ENCODE measurements at regions not wholly inside any gene's neighbourhood (a gene's known extent, or its start where the extent isn't known, plus 50 kb on each side); places are given as distances from the start of the nearest gene placed in this dataset.

- H3K36me3 ChIP-seq (replicated peaks; ENCODE audit: low read depth, low read length) = no peaks in the 10 kb centered on the region
- no peaks in the 10 kb centered on the region for H3K4me1 ChIP-seq (ENCODE audit: low read length)
- no peak for TF ChIP-seq EZH2phosphoT487 (IDR thresholded peaks at IDR 0.05; ENCODE audit: low read depth)
- TF ChIP-seq, protein P1, sequence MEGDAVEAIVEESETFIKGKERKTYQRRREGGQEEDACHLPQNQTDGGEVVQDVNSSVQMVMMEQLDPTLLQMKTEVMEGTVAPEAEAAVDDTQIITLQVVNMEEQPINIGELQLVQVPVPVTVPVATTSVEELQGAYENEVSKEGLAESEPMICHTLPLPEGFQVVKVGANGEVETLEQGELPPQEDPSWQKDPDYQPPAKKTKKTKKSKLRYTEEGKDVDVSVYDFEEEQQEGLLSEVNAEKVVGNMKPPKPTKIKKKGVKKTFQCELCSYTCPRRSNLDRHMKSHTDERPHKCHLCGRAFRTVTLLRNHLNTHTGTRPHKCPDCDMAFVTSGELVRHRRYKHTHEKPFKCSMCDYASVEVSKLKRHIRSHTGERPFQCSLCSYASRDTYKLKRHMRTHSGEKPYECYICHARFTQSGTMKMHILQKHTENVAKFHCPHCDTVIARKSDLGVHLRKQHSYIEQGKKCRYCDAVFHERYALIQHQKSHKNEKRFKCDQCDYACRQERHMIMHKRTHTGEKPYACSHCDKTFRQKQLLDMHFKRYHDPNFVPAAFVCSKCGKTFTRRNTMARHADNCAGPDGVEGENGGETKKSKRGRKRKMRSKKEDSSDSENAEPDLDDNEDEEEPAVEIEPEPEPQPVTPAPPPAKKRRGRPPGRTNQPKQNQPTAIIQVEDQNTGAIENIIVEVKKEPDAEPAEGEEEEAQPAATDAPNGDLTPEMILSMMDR (IDR thresholded peaks at IDR 0.05; ENCODE audit: low read depth, low read length) = no peak
- no peaks in the 10 kb centered on the region for H4K20me1 ChIP-seq (ENCODE audit: insufficient read depth, low read length)
- H3K4me2 ChIP-seq (ENCODE audit: low read length) = no peak overlapping the region
- H3K79me2 ChIP-seq (ENCODE audit: low read length) = no peaks in the 10 kb centered on the region
- H2AFZ ChIP-seq (ENCODE audit: low read depth, low read length) = peak overlapping the region; percentile 25; the same call in 1 of the 2 replicates
- no peaks in the 10 kb centered on the region for H3K9me3 ChIP-seq (ENCODE audit: insufficient read depth, low read length)
- no peak overlapping the region for H3K9ac ChIP-seq (ENCODE audit: low read length)
- H3K4me3 ChIP-seq (ENCODE audit: low read length) = no peak overlapping the region
- H3K27ac ChIP-seq (ENCODE audit: low read length) = no peak overlapping the region
- no peaks in the 10 kb centered on the region for H3K27me3 ChIP-seq (ENCODE audit: low read depth, low read length)
Measured at GRCh38 chr7:41323806-41324205, 379.1 kb downstream of the INHBA start.

GRCh38 chr7:41319581-41319980, 383.3 kb downstream of the INHBA start:
- no peak overlapping the region for H3K9ac ChIP-seq (ENCODE audit: low read length)
- H3K79me2 ChIP-seq (ENCODE audit: low read length) = no peaks in the 10 kb centered on the region
- no peak for TF ChIP-seq EZH2phosphoT487 (IDR thresholded peaks at IDR 0.05; ENCODE audit: low read depth)
- TF ChIP-seq, protein P1 (IDR thresholded peaks at IDR 0.05; ENCODE audit: low read depth, low read length) = no peak
- H2AFZ ChIP-seq (ENCODE audit: low read depth, low read length) = no peak overlapping the region
- H4K20me1 ChIP-seq (ENCODE audit: insufficient read depth, low read length) = no peaks in the 10 kb centered on the region
- no peaks in the 10 kb centered on the region for H3K36me3 ChIP-seq (replicated peaks; ENCODE audit: low read depth, low read length)
- H3K27me3 ChIP-seq (ENCODE audit: low read depth, low read length) = no peaks in the 10 kb centered on the region
- H3K27ac ChIP-seq (ENCODE audit: low read length) = no peak overlapping the region
- H3K9me3 ChIP-seq (ENCODE audit: insufficient read depth, low read length) = no peaks in the 10 kb centered on the region
- H3K4me2 ChIP-seq (ENCODE audit: low read length) = no peak overlapping the region
- H3K4me1 ChIP-seq (ENCODE audit: low read length) = no peaks in the 10 kb centered on the region
- H3K4me3 ChIP-seq (ENCODE audit: low read length) = no peak overlapping the region

GRCh38 chr7:41316410-41316809, 386.5 kb downstream of the INHBA start:
- Histone ChIP-seq H3K27me3 (ENCODE audit: low read depth, low read length) (no peaks in the 10 kb centered on the region), H3K79me2 (ENCODE audit: low read length) (no peaks in the 10 kb centered on the region), H2AFZ (ENCODE audit: low read depth, low read length) (no peak overlapping the region), H3K9ac (ENCODE audit: low read length) (no peak overlapping the region), H4K20me1 (ENCODE audit: insufficient read depth, low read length) (no peaks in the 10 kb centered on the region), H3K9me3 (ENCODE audit: insufficient read depth, low read length) (no peaks in the 10 kb centered on the region), H3K27ac (ENCODE audit: low read length) (no peak overlapping the region), H3K4me2 (ENCODE audit: low read length) (no peak overlapping the region), H3K36me3 (replicated peaks; ENCODE audit: low read depth, low read length) (no peaks in the 10 kb centered on the region), H3K4me1 (ENCODE audit: low read length) (no peaks in the 10 kb centered on the region), H3K4me3 (ENCODE audit: low read length) (no peak overlapping the region)
- TF ChIP-seq EZH2phosphoT487 (IDR thresholded peaks at IDR 0.05; ENCODE audit: low read depth) = no peak
- TF ChIP-seq, protein P1 (IDR thresholded peaks at IDR 0.05; ENCODE audit: low read depth, low read length) = no peak

- H3K27me3 ChIP-seq (ENCODE audit: low read depth, low read length) = no peaks in the 10 kb centered on the region
- H4K20me1 ChIP-seq (ENCODE audit: insufficient read depth, low read length) = no peaks in the 10 kb centered on the region
- no peak overlapping the region for H3K9ac ChIP-seq (ENCODE audit: low read length)
- H3K4me2 ChIP-seq (ENCODE audit: low read length) = no peak overlapping the region
- H3K36me3 ChIP-seq (replicated peaks; ENCODE audit: low read depth, low read length) = no peaks in the 10 kb centered on the region
- no peak overlapping the region for H3K27ac ChIP-seq (ENCODE audit: low read length)
- no peaks in the 10 kb centered on the region for H3K4me1 ChIP-seq (ENCODE audit: low read length)
- TF ChIP-seq EZH2phosphoT487 (IDR thresholded peaks at IDR 0.05; ENCODE audit: low read depth) = no peak
- TF ChIP-seq, protein P1 (IDR thresholded peaks at IDR 0.05; ENCODE audit: low read depth, low read length) = peak; percentile 43
- no peaks in the 10 kb centered on the region for H3K79me2 ChIP-seq (ENCODE audit: low read length)
- no peak overlapping the region for H3K4me3 ChIP-seq (ENCODE audit: low read length)
- no peaks in the 10 kb centered on the region for H3K9me3 ChIP-seq (ENCODE audit: insufficient read depth, low read length)
- H2AFZ ChIP-seq (ENCODE audit: low read depth, low read length) = no peak overlapping the region
Measured at GRCh38 chr7:41315764-41316163, 387.1 kb downstream of the INHBA start.

Data from OCI-LY3 (cell line).